ENCODE measurements at regions not wholly inside any gene's neighbourhood (a gene's known extent, or its start where the extent isn't known, plus 50 kb on each side); places are given as distances from the start of the nearest gene placed in this dataset.

DNA sequence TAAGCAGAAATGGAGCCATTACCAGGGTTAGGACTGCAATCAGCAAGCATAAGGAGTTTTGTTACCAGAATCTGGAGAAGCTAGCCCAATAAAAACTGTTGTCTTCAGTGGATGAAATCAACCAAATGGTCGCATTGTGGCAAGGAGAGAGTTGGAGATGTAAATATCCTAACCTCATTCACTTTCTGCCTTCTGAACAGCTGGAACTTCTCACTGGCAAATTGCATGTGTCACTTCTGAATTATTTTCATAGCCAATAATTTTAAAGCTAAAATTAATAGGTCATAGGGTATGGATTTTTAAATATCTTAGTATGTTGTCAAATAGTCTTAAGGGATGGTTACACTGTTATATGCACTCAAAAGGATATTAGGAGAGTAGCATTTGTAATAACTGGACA is 121.6 kb downstream of the SUCNR1 start:
- 76% methylated on average over 1 of the region's 1 CpG for WGBS
- DNase-seq, result no peak

DNA sequence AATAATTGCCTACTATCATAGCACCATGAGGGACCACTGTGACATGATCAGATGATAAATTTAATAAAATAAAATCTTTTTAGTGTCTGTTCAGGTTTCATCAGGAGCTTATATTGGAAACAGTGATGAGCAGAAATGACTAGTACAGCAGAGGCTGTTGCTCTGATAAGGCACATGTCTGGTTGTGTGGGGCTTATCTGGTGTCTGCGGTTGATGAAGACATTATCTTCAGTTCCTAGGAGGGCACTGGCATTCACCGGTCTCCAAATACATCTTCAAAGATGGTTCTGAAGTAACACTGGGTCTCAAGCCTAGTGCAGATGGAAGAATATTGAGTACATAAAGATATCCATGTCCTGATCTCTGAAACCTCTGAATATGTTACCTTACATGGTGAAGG is 125.3 kb downstream of the SUCNR1 start:
- H3K4me1 ChIP-seq (ENCODE audit: control insufficient read depth, insufficient read depth, low read length), result no peaks in the 10 kb centered on the region
- H3K27ac ChIP-seq (ENCODE audit: low read length), result no peak overlapping the region
- no peaks in the 10 kb centered on the region for H3K9me3 ChIP-seq (ENCODE audit: control insufficient read depth, low read length)
- no peak for DNase-seq
- 43% methylated on average over 2 of the region's 2 CpGs for WGBS
- intact Hi-C loops (cut with DNase I), result no loop called here
- no peak overlapping the region for H3K4me3 ChIP-seq (ENCODE audit: low read length)
- no peaks in the 10 kb centered on the region for H3K27me3 ChIP-seq (ENCODE audit: control insufficient read depth, insufficient read depth)
- ATAC-seq, result no peak

More for the DNA sequence above, 121.6 kb downstream of the SUCNR1 start:
- intact Hi-C loops (cut with DNase I), result no loop called here
- no peaks in the 10 kb centered on the region for H3K9me3 ChIP-seq (ENCODE audit: control insufficient read depth, low read length)
- no peak overlapping the region for H3K4me3 ChIP-seq (ENCODE audit: low read length)
- H3K27me3 ChIP-seq (ENCODE audit: control insufficient read depth, insufficient read depth), result no peaks in the 10 kb centered on the region
- H3K27ac ChIP-seq (ENCODE audit: low read length), result no peak overlapping the region
- H3K4me1 ChIP-seq (ENCODE audit: control insufficient read depth, insufficient read depth, low read length), result no peaks in the 10 kb centered on the region
- no peak for ATAC-seq

DNA sequence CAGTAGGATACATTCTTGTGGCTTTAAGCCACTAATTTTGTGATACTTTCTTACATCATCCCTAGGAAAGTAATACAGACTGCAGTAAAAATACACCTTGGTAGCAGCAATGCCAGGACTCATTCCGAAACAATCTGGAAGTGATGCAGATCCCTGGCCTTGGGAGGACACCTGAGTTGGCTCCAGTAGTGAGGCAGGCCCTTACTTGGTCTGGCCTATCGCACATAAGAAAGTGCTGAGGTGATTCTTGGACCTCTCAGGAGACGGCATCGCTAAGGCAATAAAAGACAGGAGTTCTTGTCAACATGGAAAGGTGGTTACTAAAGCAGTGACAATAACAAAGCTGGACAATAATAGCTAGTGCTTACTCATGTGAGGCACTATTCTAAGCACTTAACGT is 126.5 kb downstream of the SUCNR1 start:
- H3K27me3 ChIP-seq (ENCODE audit: control insufficient read depth, insufficient read depth), result no peaks in the 10 kb centered on the region
- WGBS, result 87% methylated on average over 5 of the region's 5 CpGs
- H3K4me1 ChIP-seq (ENCODE audit: control insufficient read depth, insufficient read depth, low read length), result no peaks in the 10 kb centered on the region
- DNase-seq, result no peak
- intact Hi-C loops (cut with DNase I), result no loop called here
- H3K9me3 ChIP-seq (ENCODE audit: control insufficient read depth, low read length), result no peaks in the 10 kb centered on the region
- no peak overlapping the region for H3K4me3 ChIP-seq (ENCODE audit: low read length)
- ATAC-seq, result no peak
- no peak overlapping the region for H3K27ac ChIP-seq (ENCODE audit: low read length)

DNA sequence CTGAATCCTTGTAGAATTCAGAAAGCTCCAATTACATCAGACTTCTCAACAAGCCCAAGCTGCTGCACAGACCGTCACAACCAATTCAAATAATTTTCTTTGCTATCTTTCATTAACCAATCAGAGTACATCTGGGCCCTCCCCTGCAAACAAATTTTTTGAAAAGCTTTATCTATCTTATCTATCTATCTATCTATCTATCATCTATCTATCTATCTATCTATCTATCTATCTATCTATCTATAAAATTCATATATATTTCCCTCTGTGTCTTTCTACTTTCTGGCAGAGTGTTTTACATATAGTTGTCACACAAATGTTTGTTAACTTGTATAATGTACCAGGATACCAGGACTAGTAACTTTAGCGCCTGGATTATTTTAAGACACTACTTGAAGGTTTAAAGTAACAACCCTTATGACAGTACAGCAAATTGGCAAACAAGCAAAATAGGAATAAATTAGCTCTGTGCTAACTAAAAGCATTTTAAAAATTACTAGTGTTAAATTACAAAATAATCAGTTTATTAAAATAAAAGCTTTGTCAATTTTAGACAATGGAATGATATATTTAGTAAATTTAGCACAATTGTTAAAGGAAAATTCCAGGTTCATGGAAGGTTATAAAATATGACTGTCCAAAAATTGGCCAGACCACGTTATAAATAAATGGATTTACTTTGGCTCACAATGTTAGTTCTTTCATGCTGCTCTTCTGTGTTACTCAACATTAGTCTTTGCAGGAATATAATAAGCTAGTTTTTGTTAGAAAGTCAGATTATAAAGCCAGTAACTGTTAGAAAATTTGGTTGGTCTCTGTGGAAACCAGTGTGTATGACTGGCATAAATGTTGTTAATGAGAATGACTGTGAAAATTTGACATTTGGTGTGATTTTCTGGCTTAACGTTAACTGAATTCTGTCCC is 138.6 kb downstream of the SUCNR1 start:
- DNase-seq, result no peak
- H3K27ac ChIP-seq (ENCODE audit: low read length), result no peak overlapping the region
- 64% methylated on average over 4 of the region's 4 CpGs for WGBS
- no peak for ATAC-seq
- intact Hi-C loops (cut with DNase I), result no loop called here
- no peaks in the 10 kb centered on the region for H3K4me1 ChIP-seq (ENCODE audit: control insufficient read depth, insufficient read depth, low read length)
- H3K27me3 ChIP-seq (ENCODE audit: control insufficient read depth, insufficient read depth), result no peaks in the 10 kb centered on the region
- H3K9me3 ChIP-seq (ENCODE audit: control insufficient read depth, low read length), result no peaks in the 10 kb centered on the region
- H3K4me3 ChIP-seq (ENCODE audit: low read length), result no peak overlapping the region

GRCh38 chr3:152019508-152019907 is 146.1 kb downstream of the SUCNR1 start:
- 55% methylated on average over 2 of the region's 2 CpGs for WGBS
- Histone ChIP-seq H3K9me3 (ENCODE audit: control insufficient read depth, low read length) (peaks cover 2% of the 10 kb centered on the region), H3K27ac (ENCODE audit: low read length) (no peak overlapping the region), H3K4me3 (ENCODE audit: low read length) (no peak overlapping the region), H3K27me3 (ENCODE audit: control insufficient read depth, insufficient read depth) (no peaks in the 10 kb centered on the region), H3K4me1 (ENCODE audit: control insufficient read depth, insufficient read depth, low read length) (no peaks in the 10 kb centered on the region)
- intact Hi-C loops (cut with DNase I), result no loop called here
- DNase-seq (no peak), ATAC-seq (no peak)

GRCh38 chr3:152021951-152022461 is 148.6 kb downstream of the SUCNR1 start:
- WGBS, result 82% methylated on average over 4 of the region's 4 CpGs
- H3K27me3 ChIP-seq (ENCODE audit: control insufficient read depth, insufficient read depth), result no peaks in the 10 kb centered on the region
- H3K27ac ChIP-seq (ENCODE audit: low read length), result no peak overlapping the region
- no peaks in the 10 kb centered on the region for H3K4me1 ChIP-seq (ENCODE audit: control insufficient read depth, insufficient read depth, low read length)
- DNase-seq, result no peak
- peaks cover 2% of the 10 kb centered on the region for H3K9me3 ChIP-seq (ENCODE audit: control insufficient read depth, low read length)
- H3K4me3 ChIP-seq (ENCODE audit: low read length), result no peak overlapping the region
- ATAC-seq, result no peak
- intact Hi-C loops (cut with DNase I), result no loop called here

GRCh38 chr3:152026033-152026556 is 152.7 kb downstream of the SUCNR1 start:
- 80% methylated on average over 5 of the region's 5 CpGs for WGBS
- H3K27ac ChIP-seq (ENCODE audit: low read length), result no peak overlapping the region
- intact Hi-C loops (cut with DNase I), result no loop called here
- H3K4me1 ChIP-seq (ENCODE audit: control insufficient read depth, insufficient read depth, low read length), result no peaks in the 10 kb centered on the region
- no peak overlapping the region for H3K4me3 ChIP-seq (ENCODE audit: low read length)
- H3K9me3 ChIP-seq (ENCODE audit: control insufficient read depth, low read length), result peaks cover under 1% of the 10 kb centered on the region
- no peak for ATAC-seq
- no peaks in the 10 kb centered on the region for H3K27me3 ChIP-seq (ENCODE audit: control insufficient read depth, insufficient read depth)
- no peak for DNase-seq

DNA sequence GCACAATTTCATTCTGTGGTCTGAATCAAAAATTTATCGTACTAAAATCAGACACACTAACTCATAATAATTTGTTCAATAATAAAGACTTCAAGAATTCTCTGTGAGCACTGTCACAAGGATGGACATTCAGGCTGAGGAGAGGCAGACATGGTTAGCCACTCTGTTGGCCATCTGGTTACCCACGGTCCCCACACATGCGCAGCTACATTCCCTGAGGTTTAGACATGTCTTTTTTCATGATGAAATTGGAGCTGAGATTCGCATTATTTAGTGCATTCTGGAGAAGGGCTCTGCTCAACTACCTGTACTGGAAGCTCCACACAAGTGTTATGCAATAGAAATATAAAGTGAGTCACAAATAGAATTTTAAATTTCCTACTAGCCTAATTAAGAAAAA is 156.9 kb downstream of the SUCNR1 start:
- H3K4me3 ChIP-seq (ENCODE audit: low read length), result no peak overlapping the region

DNA sequence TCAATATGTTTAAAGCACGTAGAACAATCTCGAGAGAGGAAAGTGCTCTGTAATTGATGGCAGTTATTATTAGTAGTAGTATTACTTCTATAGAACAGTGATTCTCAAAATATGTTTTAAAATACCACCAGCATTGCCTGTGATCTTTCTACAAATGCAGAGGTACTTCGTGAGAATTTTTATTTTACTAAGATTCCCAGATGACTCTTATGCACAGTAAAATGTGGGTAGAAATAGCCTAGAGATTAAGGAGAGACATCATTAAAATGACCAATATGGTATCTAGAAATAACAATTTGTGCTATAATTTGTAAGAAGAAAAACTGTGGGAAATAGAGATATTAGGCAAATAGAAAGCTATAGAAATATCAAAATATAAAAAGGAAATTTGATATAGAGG is 157.9 kb downstream of the SUCNR1 start:
- no peak overlapping the region for H3K27ac ChIP-seq (ENCODE audit: low read length)
- H3K4me3 ChIP-seq (ENCODE audit: low read length), result no peak overlapping the region
- H3K4me1 ChIP-seq (ENCODE audit: control insufficient read depth, insufficient read depth, low read length), result no peaks in the 10 kb centered on the region
- intact Hi-C loops (cut with DNase I), result no loop called here
- ATAC-seq (no peak), DNase-seq (no peak)
- WGBS, result 93% methylated on average over 3 of the region's 3 CpGs
- no peaks in the 10 kb centered on the region for H3K27me3 ChIP-seq (ENCODE audit: control insufficient read depth, insufficient read depth)
- H3K9me3 ChIP-seq (ENCODE audit: control insufficient read depth, low read length), result no peaks in the 10 kb centered on the region

More for the DNA sequence above, 156.9 kb downstream of the SUCNR1 start:
- intact Hi-C loops (cut with DNase I), result no loop called here
- no peaks in the 10 kb centered on the region for H3K9me3 ChIP-seq (ENCODE audit: control insufficient read depth, low read length)
- ATAC-seq, result no peak
- H3K27me3 ChIP-seq (ENCODE audit: control insufficient read depth, insufficient read depth), result no peaks in the 10 kb centered on the region
- H3K27ac ChIP-seq (ENCODE audit: low read length), result no peak overlapping the region
- H3K4me1 ChIP-seq (ENCODE audit: control insufficient read depth, insufficient read depth, low read length), result no peaks in the 10 kb centered on the region
- WGBS, result 93% methylated on average over 4 of the region's 4 CpGs
- DNase-seq, result no peak

DNA sequence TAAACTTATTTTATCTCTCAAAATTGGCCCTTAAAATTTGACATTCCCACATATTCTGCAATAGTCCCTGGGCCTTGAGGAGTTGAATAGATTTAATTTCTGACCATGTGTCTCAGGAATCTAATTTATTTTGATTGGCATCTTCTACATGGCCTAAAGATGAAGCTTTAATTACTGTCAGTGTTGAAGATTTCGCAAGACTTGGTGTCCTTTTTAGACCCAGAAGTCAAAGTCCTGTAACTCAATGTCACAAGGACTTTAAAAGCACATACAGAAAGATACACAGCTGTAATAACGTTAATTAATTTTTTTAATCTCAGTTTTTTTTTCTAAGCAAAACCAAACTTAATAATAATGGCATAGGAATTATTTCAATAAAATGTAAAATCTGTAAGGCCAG is 163.9 kb downstream of the SUCNR1 start:
- DNase-seq (no peak), ATAC-seq (no peak)
- Histone ChIP-seq H3K27ac (ENCODE audit: low read length) (no peak overlapping the region), H3K9me3 (ENCODE audit: control insufficient read depth, low read length) (no peaks in the 10 kb centered on the region), H3K4me3 (ENCODE audit: low read length) (no peak overlapping the region), H3K27me3 (ENCODE audit: control insufficient read depth, insufficient read depth) (no peaks in the 10 kb centered on the region), H3K4me1 (ENCODE audit: control insufficient read depth, insufficient read depth, low read length) (no peaks in the 10 kb centered on the region)
- intact Hi-C loops (cut with DNase I), result no loop called here
- 83% methylated on average over 2 of the region's 2 CpGs for WGBS

GRCh38 chr3:152037953-152038352 is 164.5 kb downstream of the SUCNR1 start:
- no peak for ATAC-seq
- H3K27ac ChIP-seq (ENCODE audit: low read length), result no peak overlapping the region
- no peaks in the 10 kb centered on the region for H3K27me3 ChIP-seq (ENCODE audit: control insufficient read depth, insufficient read depth)
- H3K9me3 ChIP-seq (ENCODE audit: control insufficient read depth, low read length), result no peaks in the 10 kb centered on the region
- no peak for DNase-seq
- no peak overlapping the region for H3K4me3 ChIP-seq (ENCODE audit: low read length)
- intact Hi-C loops (cut with DNase I), result no loop called here
- no peaks in the 10 kb centered on the region for H3K4me1 ChIP-seq (ENCODE audit: control insufficient read depth, insufficient read depth, low read length)
